Nephron progenitor cell (in vitro differentiated cells): ENCODE measurements at regions not wholly inside any gene's neighbourhood (a gene's known extent, or its start where the extent isn't known, plus 50 kb on each side); places are given as distances from the start of the nearest gene placed in this dataset.

Source experiments
- DNase-seq: peaks from one replicate; pipeline ENCODE4 v3.0.0; 2021
- H3K27ac Mint-ChIP-seq: 2 replicates; pipeline ENCODE4 v1.8.0; 2021; ENCODE audit warnings: mild to moderate bottlenecking, moderate library complexity, mixed read lengths
- H3K27me3 Mint-ChIP-seq: 2 replicates; pipeline ENCODE4 v1.8.0; 2021; ENCODE audit warnings: mild to moderate bottlenecking, low read depth, mixed read lengths; ENCODE audit not compliant: poor library complexity
- H3K36me3 Mint-ChIP-seq: 2 replicates; pipeline ENCODE4 v1.8.0; 2021; ENCODE audit warnings: low read depth, mixed read lengths
- H3K4me1 Mint-ChIP-seq: 2 replicates; pipeline ENCODE4 v1.8.0; 2021; ENCODE audit warnings: mixed read lengths
- H3K4me3 Mint-ChIP-seq: 2 replicates; pipeline ENCODE4 v1.8.0; 2021; ENCODE audit warnings: mild to moderate bottlenecking, moderate library complexity, mixed read lengths
- H3K9me3 Mint-ChIP-seq: 2 replicates; pipeline ENCODE4 v1.8.0; 2021; ENCODE audit warnings: mild to moderate bottlenecking, moderate library complexity, mixed read lengths
- CTCF ChIP-seq: fragments of 200-600 bp; sonication (generic); IDR thresholded peaks from 2 replicates; pipeline ENCODE4 v1.5.0; 2021; ENCODE audit warnings: antibody characterized with exemption

- DNase-seq, result no peak
- Mint-ChIP-seq H3K27me3 (peaks cover 3% of the 10 kb centered on the region), H3K27ac (no peak overlapping the region), H3K4me3 (no peak overlapping the region), H3K4me1 (peaks cover 28% of the 10 kb centered on the region), H3K9me3 (no peaks in the 10 kb centered on the region), H3K36me3 (no peaks in the 10 kb centered on the region)
- no peak for TF ChIP-seq CTCF
Observed at GRCh38 chr10:2968401-2969058, 98.8 kb upstream of the PFKP start.

- Mint-ChIP-seq H3K9me3 (peaks cover 13% of the 10 kb centered on the region), H3K27ac (no peak overlapping the region), H3K4me3 (no peak overlapping the region), H3K36me3 (no peaks in the 10 kb centered on the region), H3K4me1 (peaks cover 6% of the 10 kb centered on the region), H3K27me3 (peaks cover 10% of the 10 kb centered on the region)
- DNase-seq, result no peak
- no peak for TF ChIP-seq CTCF
Observed at GRCh38 chr10:2966134-2966533, 101.2 kb upstream of the PFKP start.

- no peaks in the 10 kb centered on the region for H3K36me3 Mint-ChIP-seq
- peaks cover 16% of the 10 kb centered on the region for H3K9me3 Mint-ChIP-seq
- peak; percentile 29 for DNase-seq
- H3K27ac Mint-ChIP-seq, result no peak overlapping the region
- TF ChIP-seq CTCF, result no peak
- peaks cover 13% of the 10 kb centered on the region for H3K27me3 Mint-ChIP-seq
- peaks cover 6% of the 10 kb centered on the region for H3K4me1 Mint-ChIP-seq
- H3K4me3 Mint-ChIP-seq, result no peak overlapping the region
Observed at GRCh38 chr10:2964632-2965296, 102.6 kb upstream of the PFKP start.

- Mint-ChIP-seq H3K4me1 (peaks cover 6% of the 10 kb centered on the region), H3K9me3 (peaks cover 16% of the 10 kb centered on the region), H3K27ac (no peak overlapping the region), H3K27me3 (peaks cover 13% of the 10 kb centered on the region), H3K4me3 (no peak overlapping the region), H3K36me3 (no peaks in the 10 kb centered on the region)
- no peak for TF ChIP-seq CTCF
- DNase-seq, result no peak
Observed at GRCh38 chr10:2963889-2964631, 103.3 kb upstream of the PFKP start.

- Mint-ChIP-seq H3K4me1 (no peaks in the 10 kb centered on the region), H3K9me3 (peaks cover 16% of the 10 kb centered on the region), H3K36me3 (no peaks in the 10 kb centered on the region), H3K4me3 (no peak overlapping the region), H3K27me3 (peaks cover 13% of the 10 kb centered on the region), H3K27ac (no peak overlapping the region)
- TF ChIP-seq CTCF, result no peak
- DNase-seq, result no peak
Observed at GRCh38 chr10:2962194-2962593, 105.2 kb upstream of the PFKP start.
